ENCODE measurements at regions not wholly inside any gene's neighbourhood (a gene's known extent, or its start where the extent isn't known, plus 50 kb on each side); places are given as distances from the start of the nearest gene placed in this dataset.
"Not testable (repeated sequence)": the region's sequence is repeated elsewhere in the genome, so short reads cannot be mapped to it uniquely, and the experiment has no call there.

DNA sequence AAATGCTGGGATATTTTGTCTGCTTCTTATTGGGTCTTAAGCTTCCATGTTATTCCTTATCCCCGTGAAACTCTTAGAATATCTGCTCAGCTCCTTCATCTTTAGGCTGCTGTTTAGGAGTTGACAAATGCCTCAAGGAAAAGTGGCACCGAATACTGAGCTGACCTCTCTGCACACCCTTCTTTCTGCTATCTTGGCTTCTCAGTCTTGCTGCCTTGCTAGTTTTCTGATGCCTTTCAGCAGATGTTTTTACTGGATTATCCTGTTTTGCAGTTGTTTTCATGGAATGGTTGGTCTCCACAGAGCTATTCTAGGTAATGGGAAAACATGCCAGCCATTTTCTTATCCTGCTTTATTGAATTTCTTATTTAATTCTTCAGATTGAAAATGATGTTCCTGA lies 86.3 kb downstream of the GYPE start:
- H3K36me3 ChIP-seq (ENCODE audit: control insufficient read depth, insufficient read depth, low read length) = no peaks in the 10 kb centered on the region
- H3K4me3 ChIP-seq (replicated peaks; ENCODE audit: low read depth, low read length) = no peak overlapping the region
- TF ChIP-seq CTCF (IDR thresholded peaks at IDR 0.05; ENCODE audit: insufficient read depth, low read length, poor library complexity, severe bottlenecking) = no peak
- no peaks in the 10 kb centered on the region for H3K27me3 ChIP-seq (replicated peaks; ENCODE audit: control insufficient read depth, insufficient read depth, low read length)
- no peak for DNase-seq (ENCODE audit: extremely low read depth, insufficient read length)

GRCh38 chr4:143817866-143818265 lies 87.5 kb downstream of the GYPE start:
- H3K4me3 ChIP-seq (replicated peaks; ENCODE audit: low read depth, low read length); H3K27me3 ChIP-seq (replicated peaks; ENCODE audit: control insufficient read depth, insufficient read depth, low read length); H3K36me3 ChIP-seq (ENCODE audit: control insufficient read depth, insufficient read depth, low read length); DNase-seq (ENCODE audit: extremely low read depth, insufficient read length): not testable (repeated sequence)

DNA sequence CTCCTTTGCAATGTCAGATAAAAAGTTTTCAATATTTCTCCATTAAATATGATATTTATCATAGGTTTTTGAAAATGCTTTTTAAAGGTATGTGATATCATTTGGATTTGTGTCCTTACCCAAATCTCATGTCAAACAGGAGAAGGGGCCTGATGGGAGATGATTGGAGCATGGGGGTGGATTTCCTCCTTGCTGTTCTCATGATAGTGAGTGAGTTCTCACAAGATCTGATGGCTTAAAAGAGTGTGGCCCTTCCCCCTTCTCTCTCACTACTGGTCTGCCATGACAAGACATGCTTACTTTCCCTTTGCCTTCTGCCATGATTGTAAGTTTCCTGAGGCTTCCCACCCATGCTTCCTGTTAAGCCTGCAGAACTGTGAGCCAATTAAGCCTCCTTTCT lies 90.0 kb downstream of the GYPE start:
- not testable (repeated sequence) for H3K36me3 ChIP-seq (ENCODE audit: control insufficient read depth, insufficient read depth, low read length); H3K4me3 ChIP-seq (replicated peaks; ENCODE audit: low read depth, low read length); DNase-seq (ENCODE audit: extremely low read depth, insufficient read length); H3K27me3 ChIP-seq (replicated peaks; ENCODE audit: control insufficient read depth, insufficient read depth, low read length)

- not testable (repeated sequence) for DNase-seq (ENCODE audit: extremely low read depth, insufficient read length); H3K36me3 ChIP-seq (ENCODE audit: control insufficient read depth, insufficient read depth, low read length); H3K4me3 ChIP-seq (replicated peaks; ENCODE audit: low read depth, low read length); H3K27me3 ChIP-seq (replicated peaks; ENCODE audit: control insufficient read depth, insufficient read depth, low read length)
Observed at GRCh38 chr4:143813431-143814154, 91.8 kb downstream of the GYPE start.

DNA sequence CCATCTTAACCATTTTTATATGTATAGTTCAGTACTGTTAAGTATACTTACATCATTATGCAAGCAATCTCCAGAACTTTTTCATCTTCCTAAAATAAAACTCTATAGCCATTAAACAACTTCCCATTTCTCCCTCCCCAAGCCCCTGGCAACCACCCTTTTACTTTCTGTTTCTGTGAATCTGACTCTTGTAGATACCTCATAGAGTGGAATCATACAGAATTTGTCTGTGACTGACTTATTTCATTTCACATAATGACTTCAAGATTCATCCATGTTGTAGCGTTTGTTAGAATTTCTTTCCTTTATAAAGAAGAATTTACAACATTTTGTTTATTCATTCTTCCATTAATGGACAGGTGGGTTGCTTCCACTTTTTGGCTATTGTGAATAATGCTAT lies 91.2 kb upstream of the FREM3 start:
- not testable (repeated sequence) for DNase-seq (ENCODE audit: extremely low read depth, insufficient read length); H3K27me3 ChIP-seq (replicated peaks; ENCODE audit: control insufficient read depth, insufficient read depth, low read length); H3K36me3 ChIP-seq (ENCODE audit: control insufficient read depth, insufficient read depth, low read length); H3K4me3 ChIP-seq (replicated peaks; ENCODE audit: low read depth, low read length)

- not testable (repeated sequence) for H3K36me3 ChIP-seq (ENCODE audit: control insufficient read depth, insufficient read depth, low read length); H3K4me3 ChIP-seq (replicated peaks; ENCODE audit: low read depth, low read length); DNase-seq (ENCODE audit: extremely low read depth, insufficient read length); H3K27me3 ChIP-seq (replicated peaks; ENCODE audit: control insufficient read depth, insufficient read depth, low read length)
Observed at GRCh38 chr4:143790425-143790824, 90.0 kb upstream of the FREM3 start.

DNA sequence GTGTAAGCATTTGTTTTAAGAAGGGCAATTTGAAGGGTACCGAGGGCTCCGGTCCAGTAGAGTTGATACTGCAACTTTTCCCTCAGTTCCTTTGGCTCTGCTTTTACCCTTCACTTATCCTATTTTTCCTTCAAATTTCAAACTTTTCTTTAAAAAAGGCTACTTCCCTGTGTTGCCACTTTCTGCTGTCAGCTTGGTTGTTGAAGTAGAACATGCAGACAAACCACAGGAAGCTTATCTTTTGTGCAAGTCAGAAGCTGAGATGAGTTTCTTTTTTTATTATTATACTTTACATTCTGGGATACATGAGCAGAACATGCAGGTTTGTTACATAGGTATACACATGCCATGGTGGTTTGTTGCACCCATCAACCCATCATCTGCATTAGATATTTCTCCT lies 89.1 kb upstream of the FREM3 start:
- not testable (repeated sequence) for H3K36me3 ChIP-seq (ENCODE audit: control insufficient read depth, insufficient read depth, low read length); H3K27me3 ChIP-seq (replicated peaks; ENCODE audit: control insufficient read depth, insufficient read depth, low read length); DNase-seq (ENCODE audit: extremely low read depth, insufficient read length); H3K4me3 ChIP-seq (replicated peaks; ENCODE audit: low read depth, low read length)

- DNase-seq (ENCODE audit: extremely low read depth, insufficient read length) = no peak
- TF ChIP-seq CTCF (IDR thresholded peaks at IDR 0.05; ENCODE audit: insufficient read depth, low read length, poor library complexity, severe bottlenecking) = no peak
- no peaks in the 10 kb centered on the region for H3K36me3 ChIP-seq (ENCODE audit: control insufficient read depth, insufficient read depth, low read length)
- no peak overlapping the region for H3K4me3 ChIP-seq (replicated peaks; ENCODE audit: low read depth, low read length)
- H3K27me3 ChIP-seq (replicated peaks; ENCODE audit: control insufficient read depth, insufficient read depth, low read length) = no peaks in the 10 kb centered on the region
Observed at GRCh38 chr4:143784567-143784966, 84.1 kb upstream of the FREM3 start.

- TF ChIP-seq CTCF (IDR thresholded peaks at IDR 0.05; ENCODE audit: insufficient read depth, low read length, poor library complexity, severe bottlenecking) = no peak
- H3K27me3 ChIP-seq (replicated peaks; ENCODE audit: control insufficient read depth, insufficient read depth, low read length) = no peaks in the 10 kb centered on the region
- H3K4me3 ChIP-seq (replicated peaks; ENCODE audit: low read depth, low read length) = no peak overlapping the region
- no peak for DNase-seq (ENCODE audit: extremely low read depth, insufficient read length)
- H3K36me3 ChIP-seq (ENCODE audit: control insufficient read depth, insufficient read depth, low read length) = no peaks in the 10 kb centered on the region
Observed at GRCh38 chr4:143782521-143782920, 82.0 kb upstream of the FREM3 start.

Measured in GM06990 (cell line).